Erythroblast (primary cell): ENCODE measurements at regions not wholly inside any gene's neighbourhood (a gene's known extent, or its start where the extent isn't known, plus 50 kb on each side); places are given as distances from the start of the nearest gene placed in this dataset.

Source experiments
- DNase-seq, 2 experiments: peaks; one replicate each; lab custom pipeline; 2025; lab: John Stamatoyannopoulos, UW
- GATA1 ChIP-seq: IDR thresholded peaks from 2 replicates; pipeline ENCODE4 v1.6.1; 2011; ENCODE audit warnings: low read depth, mild to moderate bottlenecking, control low read depth, low read length, moderate library complexity
- POLR2A ChIP-seq: IDR thresholded peaks from 2 replicates; pipeline ENCODE4 v1.6.1; 2011; ENCODE audit warnings: mild to moderate bottlenecking, low read length

GRCh38 chr18:38612904-38613303 lies 1047.3 kb upstream of the CELF4 start:
- TF ChIP-seq POLR2A: no peak
- no peak for TF ChIP-seq GATA1
- DNase-seq: no peak

GRCh38 chr18:38611036-38611964 lies 1045.7 kb upstream of the CELF4 start:
- no peak for DNase-seq
- TF ChIP-seq POLR2A (no peak), GATA1 (no peak)

GRCh38 chr18:38606841-38607240 lies 1041.2 kb upstream of the CELF4 start:
- TF ChIP-seq POLR2A: no peak
- no peak for TF ChIP-seq GATA1
- DNase-seq: no peak

GRCh38 chr18:38602341-38602740 lies 1036.7 kb upstream of the CELF4 start:
- DNase-seq: no peak
- no peak for TF ChIP-seq GATA1
- no peak for TF ChIP-seq POLR2A

- DNase-seq: no peak
- TF ChIP-seq POLR2A: no peak
- TF ChIP-seq GATA1: no peak
These were observed 1022.0 kb upstream of the CELF4 start for GRCh38 chr18:38587571-38587970.

GRCh38 chr18:38586327-38586726 lies 1020.7 kb upstream of the CELF4 start:
- TF ChIP-seq POLR2A: no peak
- TF ChIP-seq GATA1: no peak
- no peak for DNase-seq

GRCh38 chr18:38579764-38580163 lies 1014.2 kb upstream of the CELF4 start:
- no peak for TF ChIP-seq POLR2A
- no peak for TF ChIP-seq GATA1
- no peak for DNase-seq

- DNase-seq: no peak
- TF ChIP-seq GATA1 (no peak), POLR2A (no peak)
These were observed 1011.3 kb upstream of the CELF4 start for GRCh38 chr18:38576916-38577315.

- no peak for DNase-seq
- TF ChIP-seq POLR2A: no peak
- TF ChIP-seq GATA1: no peak
These were observed 1010.8 kb upstream of the CELF4 start for GRCh38 chr18:38576349-38576748.

GRCh38 chr18:38575648-38576047 lies 1010.0 kb upstream of the CELF4 start:
- no peak for DNase-seq
- TF ChIP-seq GATA1 (no peak), POLR2A (no peak)

- DNase-seq: no peak
- TF ChIP-seq GATA1 (no peak), POLR2A (no peak)
These were observed 1009.4 kb upstream of the CELF4 start for GRCh38 chr18:38575023-38575422.

- no peak for DNase-seq
- TF ChIP-seq GATA1: no peak
These were observed 1007.0 kb upstream of the CELF4 start for GRCh38 chr18:38572554-38573111.

- TF ChIP-seq POLR2A (no peak), GATA1 (no peak)
- no peak for DNase-seq
These were observed 1006.1 kb upstream of the CELF4 start for GRCh38 chr18:38571651-38572050.

- TF ChIP-seq POLR2A (no peak), GATA1 (no peak)
These were observed 999.9 kb upstream of the CELF4 start for GRCh38 chr18:38565513-38565912.

More at GRCh38 chr18:38565513-38565912, 999.9 kb upstream of the CELF4 start:
- no peak for DNase-seq
